ENCODE measurements at regions not wholly inside any gene's neighbourhood (a gene's known extent, or its start where the extent isn't known, plus 50 kb on each side); places are given as distances from the start of the nearest gene placed in this dataset.

DNA sequence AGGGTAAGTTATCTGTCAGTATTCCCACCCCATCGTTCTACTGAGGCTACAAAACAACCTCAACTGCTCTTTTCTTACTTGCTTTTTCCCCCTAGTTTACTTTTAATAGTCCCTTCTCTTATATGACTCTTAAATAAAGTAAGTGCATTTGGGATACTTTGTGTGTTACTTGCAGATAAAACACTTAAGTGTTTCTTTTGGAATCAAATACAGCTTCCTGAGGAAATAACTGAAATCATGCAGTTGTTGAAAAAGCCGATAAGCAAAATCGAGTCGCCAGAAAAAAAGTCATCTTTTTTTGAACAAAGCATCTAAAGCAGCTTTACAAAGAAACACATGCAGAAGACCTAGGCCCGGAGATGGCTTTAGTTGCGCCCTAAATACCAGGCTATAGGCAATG, 53.5 kb upstream of the EPB41L4A start:
- TF ChIP-seq, protein P1, sequence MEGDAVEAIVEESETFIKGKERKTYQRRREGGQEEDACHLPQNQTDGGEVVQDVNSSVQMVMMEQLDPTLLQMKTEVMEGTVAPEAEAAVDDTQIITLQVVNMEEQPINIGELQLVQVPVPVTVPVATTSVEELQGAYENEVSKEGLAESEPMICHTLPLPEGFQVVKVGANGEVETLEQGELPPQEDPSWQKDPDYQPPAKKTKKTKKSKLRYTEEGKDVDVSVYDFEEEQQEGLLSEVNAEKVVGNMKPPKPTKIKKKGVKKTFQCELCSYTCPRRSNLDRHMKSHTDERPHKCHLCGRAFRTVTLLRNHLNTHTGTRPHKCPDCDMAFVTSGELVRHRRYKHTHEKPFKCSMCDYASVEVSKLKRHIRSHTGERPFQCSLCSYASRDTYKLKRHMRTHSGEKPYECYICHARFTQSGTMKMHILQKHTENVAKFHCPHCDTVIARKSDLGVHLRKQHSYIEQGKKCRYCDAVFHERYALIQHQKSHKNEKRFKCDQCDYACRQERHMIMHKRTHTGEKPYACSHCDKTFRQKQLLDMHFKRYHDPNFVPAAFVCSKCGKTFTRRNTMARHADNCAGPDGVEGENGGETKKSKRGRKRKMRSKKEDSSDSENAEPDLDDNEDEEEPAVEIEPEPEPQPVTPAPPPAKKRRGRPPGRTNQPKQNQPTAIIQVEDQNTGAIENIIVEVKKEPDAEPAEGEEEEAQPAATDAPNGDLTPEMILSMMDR (IDR thresholded peaks at IDR 0.05; ENCODE audit: control insufficient read depth, extremely low read depth, insufficient read depth), result no peak
- H3K4me3 ChIP-seq (ENCODE audit: low read depth, low read length), result no peak overlapping the region
- no peak for DNase-seq (ENCODE audit: low read depth)

DNA sequence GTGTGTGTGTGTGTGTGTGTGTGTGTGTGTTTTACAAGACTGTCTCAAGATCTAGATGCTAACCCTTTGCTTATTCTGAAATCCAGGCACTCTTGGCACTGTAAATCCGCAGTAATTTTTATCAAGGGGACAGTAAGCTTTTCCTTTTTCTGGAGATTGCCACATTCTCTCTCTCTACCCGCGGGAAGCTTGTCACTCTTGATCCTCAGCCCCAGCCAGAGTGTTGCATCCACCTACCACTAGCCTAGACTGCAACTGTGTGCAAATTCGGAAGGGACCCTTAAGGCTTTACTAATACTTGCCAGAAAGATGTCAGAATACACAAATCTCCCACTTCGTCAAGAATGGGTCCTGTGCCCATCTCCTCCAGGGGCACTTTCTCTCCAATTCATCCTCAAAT, 54.9 kb upstream of the EPB41L4A start:
- TF ChIP-seq, protein P1 (IDR thresholded peaks at IDR 0.05; ENCODE audit: control insufficient read depth, extremely low read depth, insufficient read depth), result no peak
- no peak for DNase-seq (ENCODE audit: low read depth)
- H3K4me3 ChIP-seq (ENCODE audit: low read depth, low read length), result no peak overlapping the region

DNA sequence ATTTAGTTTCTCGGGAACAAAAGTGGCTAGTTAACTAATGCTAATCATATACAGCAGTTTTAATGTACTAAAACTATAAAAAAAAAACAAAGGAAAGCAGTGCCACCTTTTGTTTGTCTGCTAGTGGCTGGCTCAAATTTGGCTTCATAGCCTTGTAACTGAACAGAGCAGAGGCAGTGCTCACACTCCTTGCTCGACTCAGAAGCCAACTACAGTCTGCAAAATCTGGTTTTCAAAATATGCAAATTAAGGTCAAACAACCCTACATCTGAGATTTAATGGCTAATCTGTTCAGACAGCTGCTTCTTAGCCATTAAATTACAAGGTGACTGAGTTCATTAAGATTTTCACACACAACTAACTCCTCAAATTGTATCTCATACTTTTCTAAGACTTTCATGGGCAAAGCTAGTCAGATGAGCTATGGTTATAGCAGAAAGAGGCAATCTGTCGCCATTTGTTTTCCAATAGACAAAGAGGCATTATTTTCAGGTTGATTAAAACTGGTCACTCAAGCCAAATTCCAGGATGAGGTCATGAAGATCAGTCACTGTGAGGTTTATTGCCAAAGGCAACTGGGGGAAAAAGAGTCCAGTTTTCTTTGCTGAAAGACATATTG, 56.8 kb upstream of the EPB41L4A start:
- H3K4me3 ChIP-seq (ENCODE audit: low read depth, low read length), result no peak overlapping the region
- TF ChIP-seq, protein P1 (IDR thresholded peaks at IDR 0.05; ENCODE audit: control insufficient read depth, extremely low read depth, insufficient read depth), result peak; percentile 14; the same call in 1 of the 2 replicates
- DNase-seq (ENCODE audit: low read depth), result no peak

DNA sequence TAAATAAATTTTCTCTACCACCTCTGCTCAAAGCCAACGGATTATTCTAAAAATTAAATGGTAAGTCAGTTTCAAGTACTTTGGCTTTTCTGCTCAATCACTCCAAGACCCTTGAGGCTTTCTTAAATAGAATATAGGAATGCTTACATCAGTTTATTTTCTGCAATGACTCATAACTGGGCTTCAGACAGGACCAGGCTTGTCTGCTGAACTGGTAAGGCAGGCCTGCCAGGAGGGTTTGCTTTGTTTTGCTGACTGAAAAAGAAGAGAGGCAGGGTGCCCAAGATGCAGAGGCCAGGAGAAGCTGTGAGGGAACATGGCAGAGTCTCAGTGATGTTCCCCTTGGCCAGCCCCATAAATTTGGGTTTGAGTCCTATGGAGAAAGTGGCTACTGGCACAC, 60.3 kb upstream of the EPB41L4A start:
- DNase-seq (ENCODE audit: low read depth), result peak; percentile 44
- TF ChIP-seq, protein P1 (IDR thresholded peaks at IDR 0.05; ENCODE audit: control insufficient read depth, extremely low read depth, insufficient read depth), result no peak
- H3K4me3 ChIP-seq (ENCODE audit: low read depth, low read length), result no peak overlapping the region

DNA sequence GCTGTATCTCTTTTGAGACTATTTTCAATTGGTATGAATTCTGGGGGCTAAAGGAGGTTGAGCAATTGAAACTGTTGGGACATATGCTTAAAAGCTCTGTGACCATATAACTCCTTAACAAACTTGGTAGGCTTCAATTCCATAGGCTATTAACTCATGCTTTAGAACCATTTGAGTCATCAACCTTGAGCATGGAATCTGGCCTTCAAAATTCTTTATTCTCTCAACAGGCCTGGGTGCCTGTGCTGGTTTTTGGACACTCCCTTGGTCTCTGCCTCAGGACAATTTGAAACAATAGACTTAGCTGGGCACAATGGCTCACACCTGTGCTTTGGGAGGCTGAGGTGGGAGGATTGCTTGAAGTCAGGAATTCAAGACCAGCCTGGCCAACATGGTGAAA, 61.4 kb upstream of the EPB41L4A start:
- TF ChIP-seq, protein P1 (IDR thresholded peaks at IDR 0.05; ENCODE audit: control insufficient read depth, extremely low read depth, insufficient read depth), result no peak
- H3K4me3 ChIP-seq (ENCODE audit: low read depth, low read length), result no peak overlapping the region
- DNase-seq (ENCODE audit: low read depth), result no peak

DNA sequence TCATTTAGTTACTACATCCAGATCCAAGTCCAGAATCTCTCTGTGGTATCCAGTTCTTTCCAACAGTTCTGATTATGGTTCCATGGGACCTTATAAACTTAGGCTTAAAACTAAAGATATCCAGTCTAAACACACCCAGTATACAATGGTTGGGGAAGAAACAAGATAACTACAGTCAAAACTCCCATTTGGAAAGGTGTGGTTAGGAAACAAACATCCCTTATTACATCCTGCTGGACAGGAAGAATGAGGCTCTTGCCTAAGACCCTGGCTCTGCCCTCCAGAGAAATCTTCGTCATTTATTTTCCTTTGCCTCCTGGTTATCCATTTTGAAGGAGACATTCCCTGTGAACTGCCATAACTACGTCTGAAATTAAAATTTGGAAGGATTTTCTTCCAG, 64.6 kb upstream of the EPB41L4A start:
- DNase-seq (ENCODE audit: low read depth), result no peak
- no peak overlapping the region for H3K4me3 ChIP-seq (ENCODE audit: low read depth, low read length)
- TF ChIP-seq, protein P1 (IDR thresholded peaks at IDR 0.05; ENCODE audit: control insufficient read depth, extremely low read depth, insufficient read depth), result no peak

DNA sequence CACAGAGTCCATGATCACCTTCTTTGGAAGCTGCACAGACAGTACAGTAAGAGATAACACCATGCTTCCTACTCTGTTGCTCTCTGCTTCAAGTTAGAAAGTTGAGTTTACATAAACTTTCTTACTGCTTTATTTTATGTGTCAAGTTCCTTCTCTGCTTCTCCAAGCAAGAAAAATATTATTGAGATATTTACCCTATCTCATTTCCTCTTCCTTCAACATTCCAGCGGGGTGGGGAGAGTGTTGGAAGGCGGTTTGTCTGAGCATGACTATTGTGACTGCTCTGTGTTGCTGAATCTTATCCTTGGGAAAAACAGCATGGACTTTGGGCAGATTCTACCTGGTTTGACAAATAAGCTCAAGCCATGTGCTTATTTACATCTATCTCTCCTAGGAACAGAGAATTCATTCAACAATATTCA, 66.9 kb upstream of the EPB41L4A start:
- H3K4me3 ChIP-seq (ENCODE audit: low read depth, low read length), result no peak overlapping the region
- TF ChIP-seq, protein P1 (IDR thresholded peaks at IDR 0.05; ENCODE audit: control insufficient read depth, extremely low read depth, insufficient read depth), result no peak
- no peak for DNase-seq (ENCODE audit: low read depth)

Data from LNCaP clone FGC (cell line).